Spleen (tissue), 11 donors: ENCODE measurements at regions not wholly inside any gene's neighbourhood (a gene's known extent, or its start where the extent isn't known, plus 50 kb on each side); places are given as distances from the start of the nearest gene placed in this dataset.

Source experiments
- DNase-seq: peaks from one replicate; pipeline ENCODE4 v3.0.0-alpha.2; 2020
- H3K27ac ChIP-seq, 8 donors: fragments of 200-600 bp; sonication (generic) in 7 of 8; 1 replicate in 4 of 8; 2 replicates in 4 of 8; pipeline versions ENCODE4 v1.5.0 to v1.8.0; 2016 to 2021; ENCODE audit warnings: inconsistent platforms in 4 of 8, mild to moderate bottlenecking in 4 of 8, moderate library complexity in 1 of 8
- H3K27me3 ChIP-seq, 7 donors: fragments of 200-600 bp; sonication (generic) in 6 of 7; replicated peaks in 1 of 7; 1 replicate in 4 of 7; 2 replicates in 3 of 7; pipeline versions ENCODE4 v1.5.0 to v1.8.0; 2016 to 2021; ENCODE audit warnings: inconsistent platforms in 3 of 7, mild to moderate bottlenecking in 1 of 7
- H3K36me3 ChIP-seq, 6 donors: fragments of 200-600 bp; sonication (generic) in 5 of 6; 1 replicate in 4 of 6; 2 replicates in 2 of 6; pipeline versions ENCODE4 v1.5.0 to v1.8.0; 2016 to 2021; ENCODE audit warnings: inconsistent platforms in 2 of 6
- H3K4me1 ChIP-seq, 6 donors: fragments of 200-600 bp; sonication (generic) in 5 of 6; 1 replicate in 3 of 6; 2 replicates in 3 of 6; pipeline versions ENCODE4 v1.5.0 to v1.8.0; 2016 to 2021; ENCODE audit warnings: inconsistent platforms in 3 of 6
- H3K4me3 ChIP-seq, 8 donors: fragments of 200-600 bp; sonication (generic) in 7 of 8; 1 replicate in 4 of 8; 2 replicates in 4 of 8; pipeline versions ENCODE4 v1.5.0 to v1.8.0; 2016 to 2021; ENCODE audit warnings: inconsistent platforms in 4 of 8, mild to moderate bottlenecking in 4 of 8, moderate library complexity in 2 of 8
- H3K9me3 ChIP-seq, 8 donors: fragments of 200-600 bp; sonication (generic) in 7 of 8; 1 replicate in 4 of 8; 2 replicates in 4 of 8; pipeline versions ENCODE4 v1.5.0 to v1.8.0; 2016 to 2021; ENCODE audit warnings: inconsistent platforms in 4 of 8
- CTCF ChIP-seq, 11 experiments: fragments of 200-600 bp in 7 of 11; fragments of 450-650 bp in 4 of 11; sonication (generic) in 4 of 11; IDR thresholded peaks in 8 of 11; conservative IDR thresholded peaks in 3 of 11; 1 replicate in 7 of 11; 2 replicates in 4 of 11; pipeline versions ENCODE4 v1.4.0 to v1.8.0; 2016 to 2021; ENCODE audit warnings: antibody characterized with exemption in 11 of 11, inconsistent platforms in 4 of 11, mild to moderate bottlenecking in 1 of 11
- POLR2A ChIP-seq, 3 donors: fragments of 450-650 bp; IDR thresholded peaks; one replicate each; pipeline ENCODE4 v1.5.1; 2017; ENCODE audit warnings: antibody characterized with exemption in 3 of 3, mild to moderate bottlenecking in 1 of 3
- POLR2AphosphoS5 ChIP-seq, 3 donors: sonication (generic); formaldehyde crosslinking; IDR thresholded peaks; one replicate each; pipeline ENCODE4 v1.5.1; 2017; ENCODE audit warnings: antibody characterized with exemption in 3 of 3
- WGBS, 5 donors: extraction: QIAGEN DNeasy Blood & Tissue Kit in 3 of 5; methylation state at CpG; one replicate each; pipeline versions ENCODE4 v1.1.5 to v1.1.7; 2013 to 2018; 5-methylcytosine and 5-hydroxymethylcytosine counted together
- intact Hi-C: fragments of 100-400 bp; cut with DNase I; formaldehyde crosslinking; loops from one replicate; pipeline ENCODE4 v1.15.0; 2023; ENCODE audit warnings: low total_unique reads
- donor health status: healthy with polysubstance abuse.
- donor health status: DM: no; HTN: no; CAD: no; lungs with moderate emphysema.
- donor health status: DM: no; HTN: no; CAD: no.
- donor health status: Bipolar disorder and iron deficiency.
- donor health status: healthy.
- donor health status: DM: no; HTN: no; CAD: no.
- donor health status: DM: yes; HTN: yes; CAD: no.

DNA sequence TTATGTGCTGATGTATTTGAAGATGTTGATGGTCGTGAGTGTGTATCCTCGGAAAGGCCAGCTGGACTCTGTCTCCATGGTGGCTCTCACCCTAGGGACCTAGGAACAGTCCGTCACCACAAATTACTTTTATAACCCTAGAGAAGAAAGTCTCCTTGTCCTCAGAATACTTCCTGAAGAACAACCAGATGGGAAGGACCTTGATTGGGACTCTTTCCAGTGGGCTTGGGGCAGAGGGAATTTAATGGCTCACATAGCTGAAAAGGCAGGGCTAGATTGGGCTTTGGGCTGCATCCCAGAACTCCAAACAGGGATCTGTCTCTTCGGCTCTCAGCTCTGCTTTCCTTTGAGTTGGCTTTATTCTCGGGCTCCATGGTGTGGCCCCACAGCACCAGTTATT is 90.8 kb downstream of the TBX19 start:
- 81 to 89% (median 85%) methylated on average over 5 of the region's 5 CpGs for WGBS, 5 donors

DNA sequence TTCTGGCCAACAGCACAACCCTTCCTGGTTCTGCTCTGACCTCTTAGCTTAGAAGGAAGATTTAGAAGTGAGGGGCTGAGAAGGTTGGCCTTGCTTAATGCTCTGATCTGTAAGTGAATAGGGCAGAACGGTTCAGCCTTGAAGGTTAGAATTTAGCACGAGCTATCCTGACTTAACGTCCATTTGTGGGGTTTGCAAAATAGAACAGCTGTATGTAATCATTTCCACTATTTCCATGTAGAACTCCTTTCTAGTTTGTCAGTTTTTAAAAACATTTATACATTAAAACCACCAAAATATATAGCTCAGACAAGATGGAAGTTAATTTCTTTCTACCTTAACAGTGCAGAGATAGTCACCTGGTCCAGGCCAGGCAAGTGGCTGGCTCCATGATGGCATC is 89.9 kb downstream of the TBX19 start:
- no peak overlapping the region for H3K4me3 ChIP-seq
- no peaks in the 10 kb centered on the region for H3K9me3 ChIP-seq
- no peak for TF ChIP-seq CTCF (IDR thresholded peaks at IDR 0.05 in 8 of 11, conservative IDR thresholded peaks at IDR 0.05 in 3 of 11)
- no peak for TF ChIP-seq POLR2A (IDR thresholded peaks at IDR 0.05)
- no peak for TF ChIP-seq POLR2AphosphoS5 (IDR thresholded peaks at IDR 0.05)
- H3K27me3 ChIP-seq = no peaks in the 10 kb centered on the region
- H3K36me3 ChIP-seq = no peaks in the 10 kb centered on the region
- no peaks in the 10 kb centered on the region for H3K4me1 ChIP-seq
- no peak overlapping the region for H3K27ac ChIP-seq
- no peak for DNase-seq
- intact Hi-C loops = no loop called here
- 83 to 95% (median 89%) methylated on average over 3 of the region's 3 CpGs for WGBS, 5 donors

More for the DNA sequence above, 90.8 kb downstream of the TBX19 start:
- Histone ChIP-seq H3K36me3 (no peaks in the 10 kb centered on the region), H3K4me1 (no peaks in the 10 kb centered on the region), H3K9me3 (no peaks in the 10 kb centered on the region), H3K27me3 (no peaks in the 10 kb centered on the region), H3K27ac (no peak overlapping the region), H3K4me3 (no peak overlapping the region)
- DNase-seq = no peak
- intact Hi-C loops = no loop called here
- TF ChIP-seq CTCF (IDR thresholded peaks at IDR 0.05 in 8 of 11, conservative IDR thresholded peaks at IDR 0.05 in 3 of 11) (no peak), POLR2AphosphoS5 (IDR thresholded peaks at IDR 0.05) (no peak), POLR2A (IDR thresholded peaks at IDR 0.05) (no peak)

- no peak for TF ChIP-seq CTCF (IDR thresholded peaks at IDR 0.05 in 8 of 11, conservative IDR thresholded peaks at IDR 0.05 in 3 of 11)
- TF ChIP-seq POLR2AphosphoS5 (IDR thresholded peaks at IDR 0.05) = no peak
- no peak for TF ChIP-seq POLR2A (IDR thresholded peaks at IDR 0.05)
- H3K36me3 ChIP-seq = no peaks in the 10 kb centered on the region
- H3K27ac ChIP-seq = no peak overlapping the region
- no peak for DNase-seq
- intact Hi-C loops = no loop called here
- 89 to 96% (median 92%) methylated on average over 4 to 5 of the region's 5 CpGs for WGBS, 5 donors
- no peak overlapping the region for H3K4me3 ChIP-seq
- no peaks in the 10 kb centered on the region for H3K27me3 ChIP-seq
- no peaks in the 10 kb centered on the region for H3K9me3 ChIP-seq
- H3K4me1 ChIP-seq = no peaks in the 10 kb centered on the region
Measured at GRCh38 chr1:168369655-168370054, 89.0 kb downstream of the TBX19 start.

DNA sequence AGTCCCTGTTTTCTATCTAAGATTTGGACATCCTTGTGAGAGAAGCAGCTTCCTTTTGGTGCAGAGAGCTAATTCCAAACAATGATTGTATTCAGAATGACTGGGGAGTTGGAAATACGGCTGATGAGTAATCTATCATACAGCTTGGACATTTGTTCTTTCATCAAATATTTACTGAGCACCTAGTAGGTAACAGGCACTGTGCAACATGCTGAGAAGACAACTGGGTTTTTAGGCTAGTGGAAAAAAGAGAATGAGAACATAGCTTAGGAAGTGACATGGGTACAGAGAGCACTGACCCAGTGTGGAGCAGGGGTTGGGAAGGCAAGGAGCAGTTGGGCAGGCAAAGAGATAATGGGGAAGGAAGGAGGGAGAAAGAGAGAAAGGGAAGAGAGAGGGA is 87.5 kb downstream of the TBX19 start:
- intact Hi-C loops = no loop called here
- WGBS, 5 donors = 70 to 98% (median 81%) methylated on average over 1 of the region's 1 CpG
- DNase-seq = no peak
- Histone ChIP-seq H3K27me3 (no peaks in the 10 kb centered on the region), H3K9me3 (no peaks in the 10 kb centered on the region), H3K36me3 (no peaks in the 10 kb centered on the region), H3K27ac (no peak overlapping the region), H3K4me1 (peaks cover 0 to 7% (median 0%) of the 10 kb centered on the region in 6 donors), H3K4me3 (no peak overlapping the region)
- TF ChIP-seq POLR2A (IDR thresholded peaks at IDR 0.05) (no peak), POLR2AphosphoS5 (IDR thresholded peaks at IDR 0.05) (no peak), CTCF (IDR thresholded peaks at IDR 0.05 in 8 of 11, conservative IDR thresholded peaks at IDR 0.05 in 3 of 11) (no peak)
